Astrocyte of the cerebellum (primary cell): ENCODE measurements at regions not wholly inside any gene's neighbourhood (a gene's known extent, or its start where the extent isn't known, plus 50 kb on each side); places are given as distances from the start of the nearest gene placed in this dataset.

Source experiments
- DNase-seq: peaks from one replicate; pipeline ENCODE4 v3.0.0-alpha.2; 2011; ENCODE audit warnings: low read depth
- H3K4me3 ChIP-seq: 2 replicates; pipeline ENCODE4 v1.5.1; 2011; ENCODE audit warnings: mild to moderate bottlenecking, low read depth, low read length, moderate library complexity
- in situ Hi-C: cut with HindIII; loops from 2 replicates; pipeline ENCODE4 v1.10.0; 2017; ENCODE audit warnings: low sequenced_read_pairs
- TF ChIP-seq, protein P1 (sequence below): IDR thresholded peaks from 2 replicates; pipeline ENCODE4 v1.5.1; 2012; ENCODE audit warnings: low read length, low read depth, moderate library complexity, mild to moderate bottlenecking; ENCODE audit errors: missing control alignments

DNA sequence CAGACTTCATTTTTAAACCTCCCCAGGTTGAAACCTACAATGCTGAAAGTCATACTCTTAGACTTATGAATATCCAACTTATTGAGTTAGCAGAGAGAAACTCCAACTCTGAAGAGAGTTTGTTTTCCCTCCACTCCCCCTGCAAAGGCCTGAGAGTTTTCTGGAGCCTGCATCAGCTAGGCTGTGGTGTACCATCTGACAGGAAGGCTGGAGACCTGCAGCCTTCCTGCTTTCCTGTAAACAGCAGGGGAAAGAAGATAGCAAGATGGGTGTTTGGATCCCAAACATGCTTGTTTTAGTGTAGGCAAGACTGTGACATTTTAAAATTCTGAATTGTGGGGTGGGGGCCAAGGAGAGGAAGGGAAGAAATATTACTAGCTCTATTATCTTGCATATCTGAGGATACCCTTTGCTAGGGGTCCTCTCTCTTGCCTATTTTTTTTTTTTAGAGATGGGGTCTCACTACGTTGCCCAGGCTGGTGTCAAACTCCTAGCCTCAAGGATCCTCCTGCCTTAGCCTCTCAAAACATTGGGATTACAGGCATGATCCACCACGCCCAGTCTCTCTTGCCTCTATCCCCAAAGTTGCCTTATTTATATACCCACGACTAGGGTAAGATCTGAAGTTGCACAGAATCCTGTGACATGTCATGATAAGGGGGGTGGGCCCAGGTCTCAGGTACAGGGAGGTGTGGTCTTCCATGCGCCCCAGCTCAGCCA lies 51.0 kb upstream of the USP3 start:
- DNase-seq: no peak
- TF ChIP-seq, protein P1, sequence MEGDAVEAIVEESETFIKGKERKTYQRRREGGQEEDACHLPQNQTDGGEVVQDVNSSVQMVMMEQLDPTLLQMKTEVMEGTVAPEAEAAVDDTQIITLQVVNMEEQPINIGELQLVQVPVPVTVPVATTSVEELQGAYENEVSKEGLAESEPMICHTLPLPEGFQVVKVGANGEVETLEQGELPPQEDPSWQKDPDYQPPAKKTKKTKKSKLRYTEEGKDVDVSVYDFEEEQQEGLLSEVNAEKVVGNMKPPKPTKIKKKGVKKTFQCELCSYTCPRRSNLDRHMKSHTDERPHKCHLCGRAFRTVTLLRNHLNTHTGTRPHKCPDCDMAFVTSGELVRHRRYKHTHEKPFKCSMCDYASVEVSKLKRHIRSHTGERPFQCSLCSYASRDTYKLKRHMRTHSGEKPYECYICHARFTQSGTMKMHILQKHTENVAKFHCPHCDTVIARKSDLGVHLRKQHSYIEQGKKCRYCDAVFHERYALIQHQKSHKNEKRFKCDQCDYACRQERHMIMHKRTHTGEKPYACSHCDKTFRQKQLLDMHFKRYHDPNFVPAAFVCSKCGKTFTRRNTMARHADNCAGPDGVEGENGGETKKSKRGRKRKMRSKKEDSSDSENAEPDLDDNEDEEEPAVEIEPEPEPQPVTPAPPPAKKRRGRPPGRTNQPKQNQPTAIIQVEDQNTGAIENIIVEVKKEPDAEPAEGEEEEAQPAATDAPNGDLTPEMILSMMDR: no peak
- in situ Hi-C loops: no loop called here
- no peak overlapping the region for H3K4me3 ChIP-seq

DNA sequence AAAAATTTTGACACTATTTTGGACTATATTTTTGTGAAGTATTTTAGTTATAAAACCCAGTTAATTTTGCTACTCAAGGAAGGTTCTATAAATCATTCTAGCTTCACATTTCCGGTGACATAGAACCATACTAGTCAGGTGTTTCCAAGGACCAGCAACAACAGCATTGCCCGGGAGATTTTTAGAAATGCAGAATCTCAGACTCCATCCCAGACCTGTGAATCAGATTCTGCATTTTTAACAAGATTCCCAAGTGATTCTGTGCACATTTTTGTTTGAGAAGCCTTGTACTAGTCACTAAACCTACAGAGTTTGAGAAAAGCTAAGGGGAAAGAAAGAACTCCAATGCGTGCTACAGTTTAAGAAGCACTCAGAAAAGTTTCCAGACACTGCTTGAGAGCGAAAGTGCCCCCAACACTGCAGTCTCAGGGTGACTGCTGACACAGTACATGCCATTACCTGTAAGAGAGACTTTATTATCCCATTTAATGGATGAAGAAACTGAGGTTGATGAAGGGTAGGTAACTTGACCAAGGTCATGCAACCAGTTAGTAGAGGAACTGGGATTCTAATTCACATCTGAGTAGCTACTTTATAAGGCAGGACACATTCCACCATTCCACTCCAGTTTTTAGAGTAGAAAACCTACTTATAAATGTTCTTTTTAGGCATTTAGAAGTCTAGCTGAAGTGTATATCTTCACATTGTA lies 49.7 kb upstream of the USP3 start:
- TF ChIP-seq, protein P1: no peak
- H3K4me3 ChIP-seq: no peak overlapping the region
- in situ Hi-C loops: no loop called here
- no peak for DNase-seq
